HG02885 (cell line): ENCODE measurements at regions not wholly inside any gene's neighbourhood (a gene's known extent, or its start where the extent isn't known, plus 50 kb on each side); places are given as distances from the start of the nearest gene placed in this dataset.

Experiments
- ATAC-seq: cut with Tn5 transposase; IDR thresholded peaks from one replicate; pipeline ENCODE4 v1.9.1; 2021; ENCODE audit warnings: mild to moderate bottlenecking; ENCODE audit not compliant: unreplicated experiment, poor library complexity

GRCh38 chr21:16589006-16589898 is 859.5 kb downstream of the USP25 start:
- no peak for ATAC-seq

DNA sequence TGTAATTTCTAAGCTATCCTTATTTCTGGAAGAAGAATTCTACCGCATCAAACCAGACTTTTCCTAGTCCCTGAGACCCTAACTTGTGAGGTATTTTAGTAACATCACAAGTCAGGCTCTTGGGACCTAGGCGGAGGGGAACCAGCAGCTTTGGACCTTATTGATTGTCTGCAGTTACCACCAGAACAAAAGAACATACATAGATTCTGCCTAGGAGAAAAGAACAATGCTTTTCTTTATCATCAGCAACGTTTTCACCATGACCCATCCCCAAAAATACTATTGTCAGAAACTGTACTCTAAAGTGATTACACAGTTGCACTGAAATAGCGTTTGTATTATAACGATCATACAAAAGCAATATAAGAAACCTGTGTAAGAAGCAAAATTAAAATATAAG is 860.4 kb downstream of the USP25 start:
- ATAC-seq, result no peak

DNA sequence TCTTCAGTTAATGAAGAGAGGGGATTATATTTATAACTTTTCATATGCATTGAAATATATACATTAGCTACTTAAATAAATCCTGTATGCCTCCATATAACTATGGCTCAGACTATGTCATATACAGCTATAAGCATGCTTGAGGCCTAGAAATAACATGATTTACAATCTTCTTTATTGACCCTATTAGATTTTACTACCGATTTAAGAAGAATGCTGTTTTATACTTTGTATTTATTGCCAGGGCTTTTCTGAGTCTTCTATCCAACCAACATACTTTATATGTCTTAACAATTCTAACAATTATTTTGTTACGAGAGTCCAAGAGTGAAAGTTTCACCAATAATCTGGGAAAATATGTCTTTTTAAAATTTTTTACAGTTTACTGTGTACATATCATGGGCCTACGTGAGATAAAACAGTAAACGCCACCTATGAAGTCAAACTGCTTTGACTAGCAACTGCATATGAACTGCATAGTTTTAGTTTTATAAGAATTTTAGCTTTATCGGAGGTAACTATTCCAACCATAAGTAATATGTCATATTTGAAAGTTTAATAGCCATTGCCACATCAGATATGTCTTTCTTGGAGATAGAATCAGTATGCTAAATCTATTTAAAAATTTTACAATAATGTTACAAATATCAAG is 861.0 kb downstream of the USP25 start:
- no peak for ATAC-seq

DNA sequence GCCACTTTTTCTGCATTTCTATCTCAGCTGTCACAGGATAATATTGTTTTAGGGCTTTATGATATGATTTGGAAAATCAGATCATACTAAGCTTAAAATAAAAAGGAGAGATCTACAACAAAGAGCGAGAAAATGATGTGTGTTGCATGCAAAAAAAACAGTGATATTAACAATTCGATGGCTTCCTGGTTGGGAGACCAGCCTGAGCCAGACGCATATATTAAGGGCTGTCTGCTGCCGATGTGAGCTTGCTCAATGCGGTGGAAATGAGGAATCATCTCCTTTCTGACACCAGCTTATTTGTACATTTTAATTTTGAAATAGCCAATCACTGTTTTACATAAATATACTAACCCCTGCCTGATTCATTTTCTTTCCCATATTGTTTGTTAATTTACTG is 862.6 kb downstream of the USP25 start:
- no peak for ATAC-seq

DNA sequence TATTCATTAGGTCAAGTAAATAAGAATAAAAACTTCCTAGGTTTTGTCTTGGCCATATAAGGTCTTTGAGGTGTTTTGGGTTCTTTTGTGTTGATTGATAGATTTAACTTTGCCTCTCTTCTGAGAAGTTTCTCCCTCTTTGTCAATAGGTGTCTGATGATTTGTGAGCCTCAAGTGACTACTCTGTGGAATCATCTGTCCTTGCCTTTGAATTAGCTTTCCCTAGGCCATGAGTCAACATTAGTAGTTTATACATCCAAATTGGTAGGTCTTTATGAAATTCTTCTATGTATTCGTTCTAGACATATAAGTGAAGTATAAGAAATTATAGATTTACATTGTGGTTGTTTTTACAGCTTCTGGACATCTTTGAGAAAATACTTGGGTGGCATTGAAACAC is 864.4 kb downstream of the USP25 start:
- ATAC-seq, result no peak

GRCh38 chr21:16596369-16596768 is 866.6 kb downstream of the USP25 start:
- no peak for ATAC-seq

DNA sequence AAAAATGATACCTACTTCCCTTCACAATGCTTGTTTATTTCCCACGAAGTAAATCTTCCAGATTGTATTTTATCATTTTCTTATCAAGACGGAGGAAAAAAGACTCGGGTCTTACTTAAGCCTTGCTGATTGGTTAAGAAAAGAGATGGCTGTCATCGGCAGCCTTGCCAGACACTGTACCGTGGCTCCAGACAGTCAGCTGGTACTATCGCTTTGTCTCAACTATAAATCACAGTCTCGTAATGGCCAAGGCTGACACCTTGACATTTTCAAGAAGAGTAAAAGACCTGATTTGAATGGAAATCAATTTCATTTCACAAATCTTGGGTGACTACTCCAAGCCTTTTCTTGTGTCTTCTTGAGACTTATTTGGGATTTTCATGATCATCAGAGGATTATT is 868.0 kb downstream of the USP25 start:
- ATAC-seq, result no peak

DNA sequence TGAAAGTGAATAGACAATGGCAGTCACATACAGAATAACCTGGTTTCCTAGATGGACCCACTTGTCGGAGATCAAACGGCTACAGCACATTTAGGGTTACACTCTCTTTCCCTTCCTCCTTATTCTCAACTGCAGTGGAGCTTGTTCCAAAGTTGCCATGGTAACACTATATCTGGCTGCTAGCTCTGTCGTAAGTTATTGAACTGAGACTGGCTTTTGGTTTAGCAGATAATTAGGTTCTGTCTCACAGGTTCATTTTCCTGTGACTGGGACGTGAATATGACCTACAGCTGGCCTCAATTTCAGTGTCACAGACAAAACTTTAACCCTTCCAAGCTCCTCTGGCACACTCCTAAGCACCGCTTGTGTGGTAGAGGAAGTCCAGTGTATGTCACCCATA is 875.8 kb downstream of the USP25 start:
- ATAC-seq, result no peak

DNA sequence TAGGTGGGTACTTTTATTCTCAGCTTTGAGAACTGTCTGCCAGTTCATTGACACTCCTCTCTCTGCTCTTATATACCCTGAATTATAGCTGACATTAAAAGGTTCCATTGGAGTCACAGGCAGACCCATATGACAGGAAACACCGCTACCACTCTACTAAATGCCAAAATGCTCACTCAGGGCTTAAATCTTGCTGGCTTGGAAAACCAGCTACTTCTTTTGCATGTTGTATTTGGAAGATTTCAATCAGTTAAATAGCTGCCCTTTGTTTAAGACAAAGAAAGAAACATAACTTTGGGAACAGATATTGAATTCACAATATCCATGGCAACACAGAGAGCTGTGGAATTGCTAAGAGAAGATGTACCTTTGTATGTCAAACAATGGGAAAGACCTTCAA is 876.5 kb downstream of the USP25 start:
- no peak for ATAC-seq

DNA sequence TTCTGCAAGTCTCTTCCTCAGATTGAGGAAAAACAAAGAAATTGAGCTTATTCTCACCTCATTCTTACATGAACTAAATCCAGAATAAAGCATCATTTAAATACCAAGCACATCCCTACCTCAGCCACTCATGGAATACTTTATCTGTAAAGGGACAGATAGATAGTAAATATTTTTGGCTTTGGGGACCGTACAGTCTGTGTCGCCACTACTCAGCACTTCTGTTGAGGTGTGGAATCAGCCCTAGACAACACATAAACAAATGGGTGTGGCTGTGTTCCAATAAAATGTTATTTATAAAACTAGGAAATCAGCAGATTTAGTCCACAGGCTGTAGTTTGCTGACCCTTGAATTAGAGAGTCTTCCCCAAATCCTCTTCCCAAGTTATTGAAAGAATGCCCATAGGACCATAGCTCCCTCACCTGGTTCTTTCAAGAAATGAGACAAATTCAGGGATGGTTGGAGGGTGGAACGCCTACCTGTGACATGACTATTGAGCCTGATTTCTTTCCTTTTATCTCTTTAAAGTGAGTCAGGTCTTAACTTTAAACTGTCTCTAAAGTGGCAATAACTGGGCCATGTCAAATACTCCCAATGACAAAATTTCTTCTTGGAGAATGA is 878.5 kb downstream of the USP25 start:
- no peak for ATAC-seq

- no peak for ATAC-seq
Measured at GRCh38 chr21:16619281-16619680, 889.5 kb downstream of the USP25 start.

DNA sequence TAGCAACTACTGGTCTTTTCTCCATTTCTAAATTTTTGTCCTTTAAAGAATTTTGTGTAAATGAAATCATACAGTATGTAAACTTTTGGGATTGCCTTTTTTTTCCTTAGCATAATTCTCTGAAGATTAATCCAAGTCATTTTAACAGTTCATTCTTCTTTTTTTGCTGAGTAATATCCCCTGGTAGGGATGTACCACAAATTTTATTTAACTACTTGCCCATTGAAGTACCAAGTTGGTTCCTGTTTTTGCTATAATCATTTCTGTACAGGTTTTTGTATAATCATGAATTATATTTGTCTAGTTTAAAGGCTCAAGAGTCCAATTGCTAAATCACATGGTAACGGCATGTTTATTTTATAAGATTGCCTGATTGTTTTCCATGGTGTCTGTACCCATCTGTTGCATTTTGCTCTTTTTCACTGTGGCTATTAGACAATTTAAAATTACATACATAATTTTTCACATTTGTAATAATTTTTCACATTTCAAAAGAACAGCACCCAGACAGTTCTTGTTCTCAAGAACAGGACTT is 891.1 kb downstream of the USP25 start:
- no peak for ATAC-seq

DNA sequence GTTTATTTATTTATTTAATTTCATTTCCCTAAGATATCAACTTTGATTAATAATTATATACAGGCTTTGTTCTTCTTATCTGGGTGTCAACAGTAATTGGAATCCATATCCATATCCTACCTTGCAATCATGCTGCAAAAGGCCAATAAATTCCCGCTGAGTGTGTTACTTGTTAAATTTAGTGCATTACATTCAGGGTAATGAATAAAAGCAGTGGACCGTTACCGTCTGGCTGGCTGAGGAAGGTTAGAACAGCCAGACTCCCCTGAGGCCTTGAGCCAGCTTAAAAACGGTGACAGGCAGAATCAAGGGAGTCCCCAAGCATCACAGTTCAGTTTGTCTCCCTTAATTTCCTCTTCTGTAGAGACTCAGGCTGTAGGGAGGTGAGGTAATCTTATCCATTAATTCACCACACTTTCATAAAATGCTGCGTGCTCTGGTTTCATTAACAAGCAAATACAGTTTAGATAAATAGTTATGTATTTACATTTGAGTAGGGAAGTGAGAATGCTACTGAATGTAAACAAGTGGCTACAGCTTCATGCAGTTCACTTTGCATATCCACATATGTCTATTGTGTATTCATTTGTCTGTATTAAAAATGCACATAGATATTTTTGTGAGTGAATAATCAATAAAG is 888.2 kb upstream of the CXADR start:
- no peak for ATAC-seq

- ATAC-seq, result no peak
Measured at GRCh38 chr21:16625491-16625890, 887.4 kb upstream of the CXADR start.

GRCh38 chr21:16633831-16634459 is 878.9 kb upstream of the CXADR start:
- ATAC-seq, result no peak

DNA sequence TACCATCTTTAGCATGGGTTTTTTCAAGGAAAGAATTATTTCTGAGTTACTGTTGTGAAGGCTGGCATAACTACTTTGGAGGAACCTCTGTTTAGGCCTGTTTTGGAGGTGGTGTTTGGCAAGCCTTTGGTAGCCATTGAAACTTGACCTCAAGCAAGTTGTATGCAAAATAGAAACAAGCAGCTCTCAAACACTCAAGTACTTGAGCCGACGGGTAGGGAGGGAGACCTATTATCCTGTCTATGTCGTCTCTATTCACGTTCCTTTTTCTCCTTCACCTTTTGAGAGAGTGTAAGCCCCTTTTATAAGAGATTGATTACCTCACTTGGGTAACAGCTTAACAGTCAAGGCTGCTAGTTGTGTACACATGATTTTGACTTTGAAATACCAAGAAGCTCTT is 878.3 kb upstream of the CXADR start:
- no peak for ATAC-seq

DNA sequence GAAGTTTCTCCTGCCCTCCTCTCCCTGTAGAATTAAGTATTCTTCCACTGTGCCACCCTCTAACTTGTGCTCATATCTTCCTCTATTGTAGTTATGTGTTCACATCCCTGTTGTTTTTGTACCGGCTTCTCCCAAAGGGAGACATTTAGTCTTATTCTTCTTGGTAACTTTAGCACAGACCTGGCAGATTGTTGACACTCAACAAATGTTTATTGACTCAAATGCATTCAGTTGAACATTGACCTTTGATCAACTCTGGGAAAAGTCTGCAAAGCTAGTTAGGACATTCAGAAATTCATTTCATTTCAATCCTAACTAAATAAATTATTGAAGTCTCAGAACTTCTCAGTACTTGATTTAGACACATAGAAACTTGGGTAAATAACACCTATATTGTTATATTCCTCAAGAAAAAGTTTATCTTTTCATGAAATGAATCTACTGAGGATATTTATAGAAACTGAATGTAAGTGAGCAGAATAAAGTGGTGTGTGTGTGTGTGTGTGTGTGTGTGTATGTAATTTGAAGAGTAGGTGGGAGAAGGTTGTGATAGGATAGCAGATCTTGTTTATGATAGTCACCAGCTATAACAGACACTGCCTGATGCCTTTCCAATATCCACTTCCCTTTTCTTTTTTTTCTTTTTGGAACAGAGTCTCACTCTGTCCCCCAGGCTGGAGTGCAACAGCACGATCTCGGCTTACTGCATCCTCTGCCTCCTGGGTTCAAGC is 872.4 kb upstream of the CXADR start:
- ATAC-seq, result no peak

- no peak for ATAC-seq
Measured at GRCh38 chr21:16642353-16642752, 870.5 kb upstream of the CXADR start.

DNA sequence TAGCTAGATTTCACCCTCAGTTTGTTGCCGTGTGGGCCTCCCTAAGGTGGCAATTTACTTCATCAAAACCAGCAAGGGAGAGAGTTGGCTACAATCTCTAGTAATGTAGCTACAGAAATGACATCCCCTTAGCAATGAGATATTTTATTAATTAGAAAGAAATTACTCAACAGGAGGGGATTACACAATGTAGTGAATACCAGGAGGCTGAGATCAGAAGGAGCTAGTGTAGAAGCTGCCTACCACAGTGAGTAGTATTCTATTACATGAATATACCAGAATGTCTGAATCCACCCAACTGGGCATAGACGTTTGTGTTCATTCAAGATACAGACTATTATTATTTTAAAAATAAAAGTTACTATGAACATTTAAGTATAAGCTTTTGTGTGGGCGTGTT is 868.2 kb upstream of the CXADR start:
- ATAC-seq, result no peak
